Stimulated activated CD8-positive, alpha-beta memory T cell treated with anti-CD3 and anti-CD28 coated beads, Interleukin-2, amount 100 ng/mL, for 1 hour (primary cell): ENCODE measurements at regions not wholly inside any gene's neighbourhood (a gene's known extent, or its start where the extent isn't known, plus 50 kb on each side); places are given as distances from the start of the nearest gene placed in this dataset.
"Not testable (repeated sequence)": the region's sequence is repeated elsewhere in the genome, so short reads cannot be mapped to it uniquely, and the experiment has no call there.

Experiments
- DNase-seq, 2 donors: peaks; one replicate each; pipeline ENCODE4 v3.0.0-alpha.2; 2020; ENCODE audit warnings: low read depth in 2 of 2

DNA sequence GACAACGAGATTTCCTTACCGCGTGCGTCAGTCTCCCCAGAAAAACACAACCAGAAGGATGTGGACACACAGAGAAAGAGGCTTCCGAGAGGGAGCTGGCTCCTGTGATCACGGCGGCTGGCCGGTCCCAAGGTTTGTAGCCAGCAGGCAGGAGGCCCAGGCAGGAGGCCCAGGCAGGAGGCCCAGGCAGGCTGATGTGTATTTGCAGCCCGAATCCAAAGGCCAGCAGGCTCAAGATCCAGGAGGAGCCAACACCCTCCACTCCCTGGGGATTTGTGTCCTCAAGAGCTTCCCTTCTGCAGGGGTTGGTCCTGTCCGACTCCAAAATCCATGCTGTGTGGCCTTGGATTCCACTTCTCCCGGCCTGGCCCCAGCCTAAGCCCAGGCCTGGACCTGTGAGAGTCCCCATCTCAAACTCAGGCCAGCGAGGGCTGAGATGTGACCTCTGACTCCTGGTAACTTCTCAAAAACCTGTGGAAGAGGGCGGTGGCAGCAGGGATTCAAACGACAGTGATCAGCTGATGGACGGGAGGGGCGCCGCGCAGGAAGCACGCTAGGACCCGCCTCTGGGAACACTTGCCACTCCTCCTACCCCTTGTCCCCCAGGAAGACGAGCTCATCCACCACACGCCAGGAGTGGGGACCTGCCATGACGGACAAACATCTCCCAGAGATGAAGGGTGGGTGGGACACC lies 75.0 kb upstream of the PPP1R26 start:
- no peak for DNase-seq

DNA sequence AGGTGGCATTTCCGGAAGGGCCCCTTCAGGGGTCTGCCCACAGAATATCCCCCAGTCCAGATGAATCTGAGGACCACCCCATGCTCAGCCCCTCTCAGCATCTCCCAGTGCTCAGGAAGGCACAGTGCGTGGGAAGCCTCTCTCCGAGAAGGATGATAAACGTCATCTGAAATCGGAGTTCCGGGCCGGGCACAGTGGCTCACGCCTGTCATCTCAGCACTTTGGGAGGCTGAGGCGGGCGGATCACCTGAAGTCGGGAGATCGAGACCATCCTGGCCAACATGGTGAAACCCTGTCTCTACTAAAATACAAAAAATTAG lies 74.5 kb upstream of the PPP1R26 start:
- DNase-seq = not testable (repeated sequence)

DNA sequence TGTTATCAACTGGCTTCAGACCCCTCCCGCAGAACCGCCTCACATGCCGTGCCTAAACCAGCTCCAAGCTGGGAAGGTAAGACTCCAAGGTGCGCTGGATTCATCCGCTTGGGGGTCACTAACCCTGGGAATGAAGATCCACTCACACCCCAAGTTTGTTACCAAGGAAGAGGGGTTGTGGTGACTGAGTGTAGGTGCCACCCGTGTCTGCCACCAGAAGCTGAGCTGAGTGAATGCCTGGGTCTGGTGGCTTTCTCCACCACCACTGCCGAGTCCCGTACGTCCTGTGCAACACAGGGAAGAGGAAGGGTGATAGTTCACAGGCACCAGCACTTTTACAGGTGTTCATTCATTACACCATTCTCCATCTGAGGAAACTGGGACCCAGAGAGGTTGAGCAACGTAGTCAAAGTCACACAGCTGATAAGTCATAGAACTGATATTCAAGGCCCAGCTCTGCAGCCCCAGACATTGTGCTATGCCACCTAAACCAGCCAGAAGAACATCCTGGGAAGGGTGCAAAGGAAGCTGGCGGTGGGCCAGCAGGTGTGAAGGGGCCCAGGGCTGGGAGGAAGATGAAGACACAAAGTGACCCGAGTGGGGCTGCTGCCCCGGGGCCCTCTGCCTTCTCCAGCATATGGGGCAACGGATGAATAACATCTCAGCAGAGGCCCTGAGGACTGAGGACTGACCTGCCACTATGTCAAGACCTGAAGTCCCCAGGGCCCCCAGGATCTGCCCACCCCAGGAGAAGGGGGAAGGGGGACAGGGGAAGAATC lies 70.9 kb upstream of the PPP1R26 start:
- no peak for DNase-seq

DNA sequence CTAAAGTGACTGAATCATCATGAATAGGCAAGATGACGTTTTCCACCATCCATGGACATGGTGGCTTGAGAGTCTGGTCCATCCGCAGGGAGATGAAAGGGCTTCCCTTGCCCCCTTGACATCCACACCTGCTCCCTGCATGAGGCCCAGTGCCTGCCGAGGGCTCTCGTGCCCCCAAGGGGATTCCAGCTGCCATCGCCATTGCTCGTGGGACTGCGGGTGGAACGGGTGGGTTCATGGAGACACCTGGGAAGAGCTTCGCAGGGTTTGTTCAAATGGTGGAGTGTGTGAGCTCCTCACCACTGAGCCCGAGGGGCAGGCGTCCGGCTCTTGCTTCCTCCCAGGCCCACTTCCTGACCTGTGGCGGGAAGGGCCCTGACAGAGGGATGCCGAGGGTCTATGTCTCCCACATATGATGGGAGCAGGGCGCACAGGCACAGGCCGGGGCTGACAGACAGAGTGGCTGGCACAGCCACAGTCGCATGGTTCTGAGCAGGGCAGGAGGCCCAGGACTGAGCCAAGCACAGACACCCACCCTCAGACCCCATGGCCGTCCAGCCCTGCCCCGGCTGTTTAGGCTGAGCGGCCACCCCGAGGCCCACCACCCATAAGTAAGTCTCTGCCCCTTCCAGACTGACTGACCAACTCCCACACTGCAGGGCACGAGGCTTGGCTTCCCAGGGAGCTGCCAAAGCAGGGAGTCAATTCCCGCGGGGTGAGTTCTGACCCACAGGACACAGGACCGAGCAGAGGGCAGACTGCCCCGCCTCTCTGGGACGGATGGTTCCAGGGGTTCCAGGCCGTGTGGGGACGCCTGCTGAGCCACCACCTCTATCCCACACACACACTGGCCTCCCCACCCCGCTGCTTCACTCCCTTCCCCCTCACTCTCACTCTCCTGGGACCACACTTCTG lies 70.0 kb upstream of the PPP1R26 start:
- no peak for DNase-seq

DNA sequence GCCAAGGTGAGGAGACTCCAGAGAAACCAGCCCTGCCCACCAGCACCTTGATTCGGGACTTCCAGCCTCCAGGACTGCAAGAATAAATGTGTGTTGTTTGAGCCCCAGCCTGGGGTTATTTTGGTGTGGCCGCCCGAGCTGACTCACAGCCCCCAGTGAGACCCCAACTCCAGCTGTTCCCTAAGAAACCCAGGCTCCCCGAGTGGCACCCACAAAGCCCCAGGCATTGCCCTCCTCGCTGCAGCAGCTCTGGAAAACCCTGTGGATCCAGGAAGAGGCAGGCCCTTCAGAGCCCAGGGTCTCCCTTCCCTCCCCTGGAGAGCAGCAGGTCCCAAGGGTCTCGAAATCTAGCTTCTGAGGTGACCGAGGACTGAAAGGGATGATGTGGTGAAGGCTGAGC lies 69.2 kb upstream of the PPP1R26 start:
- DNase-seq = no peak

DNA sequence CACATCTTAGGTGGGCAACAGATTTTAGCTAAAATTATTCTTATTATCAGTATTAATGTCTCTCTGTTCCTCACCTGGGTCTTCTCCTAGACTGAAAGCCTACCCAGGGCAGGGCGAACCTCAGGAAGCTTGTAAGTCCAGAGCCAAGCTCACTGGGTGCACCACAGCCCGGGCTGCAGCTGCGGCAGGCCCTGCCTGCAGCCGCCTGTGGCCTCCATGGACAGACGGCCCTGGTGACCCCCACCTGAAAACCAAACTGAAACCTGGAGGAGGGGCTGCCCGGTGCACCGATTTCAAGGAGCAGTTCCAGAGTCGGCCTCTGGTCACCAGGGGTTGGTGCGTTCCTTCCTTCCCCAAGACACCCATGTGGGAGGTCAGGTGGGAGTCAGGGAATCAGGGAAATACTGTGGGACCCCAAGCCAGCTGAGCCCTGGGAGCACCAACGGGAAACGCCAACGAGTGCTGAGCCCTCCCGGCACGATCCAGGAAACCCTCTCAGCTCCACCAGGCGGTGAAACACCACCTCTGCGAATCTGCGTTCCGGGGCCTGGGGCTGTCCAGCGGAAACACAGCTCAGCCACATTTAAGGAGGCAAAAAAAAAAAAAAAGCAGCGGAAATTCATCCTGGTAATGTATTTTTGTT lies 68.6 kb upstream of the PPP1R26 start:
- DNase-seq = no peak

DNA sequence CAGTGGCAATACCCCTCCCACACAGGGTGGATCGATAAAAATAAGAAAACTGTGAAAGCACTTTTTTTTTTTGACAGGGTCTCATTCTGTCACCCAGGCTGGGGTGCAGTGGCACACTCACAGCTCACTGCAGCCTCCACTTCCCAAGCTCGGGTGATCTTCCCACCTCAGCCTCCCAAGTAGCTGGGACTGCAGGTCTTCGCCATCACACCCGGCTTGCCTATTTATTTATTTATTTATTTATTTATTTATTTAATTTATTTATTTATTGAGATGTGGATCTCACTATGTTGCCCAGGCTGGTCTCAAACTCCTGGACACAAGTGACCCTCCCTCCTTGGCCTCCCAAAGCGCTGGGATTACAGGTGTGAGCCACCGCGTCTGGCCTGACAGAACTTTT lies 68.0 kb upstream of the PPP1R26 start:
- not testable (repeated sequence) for DNase-seq

DNA sequence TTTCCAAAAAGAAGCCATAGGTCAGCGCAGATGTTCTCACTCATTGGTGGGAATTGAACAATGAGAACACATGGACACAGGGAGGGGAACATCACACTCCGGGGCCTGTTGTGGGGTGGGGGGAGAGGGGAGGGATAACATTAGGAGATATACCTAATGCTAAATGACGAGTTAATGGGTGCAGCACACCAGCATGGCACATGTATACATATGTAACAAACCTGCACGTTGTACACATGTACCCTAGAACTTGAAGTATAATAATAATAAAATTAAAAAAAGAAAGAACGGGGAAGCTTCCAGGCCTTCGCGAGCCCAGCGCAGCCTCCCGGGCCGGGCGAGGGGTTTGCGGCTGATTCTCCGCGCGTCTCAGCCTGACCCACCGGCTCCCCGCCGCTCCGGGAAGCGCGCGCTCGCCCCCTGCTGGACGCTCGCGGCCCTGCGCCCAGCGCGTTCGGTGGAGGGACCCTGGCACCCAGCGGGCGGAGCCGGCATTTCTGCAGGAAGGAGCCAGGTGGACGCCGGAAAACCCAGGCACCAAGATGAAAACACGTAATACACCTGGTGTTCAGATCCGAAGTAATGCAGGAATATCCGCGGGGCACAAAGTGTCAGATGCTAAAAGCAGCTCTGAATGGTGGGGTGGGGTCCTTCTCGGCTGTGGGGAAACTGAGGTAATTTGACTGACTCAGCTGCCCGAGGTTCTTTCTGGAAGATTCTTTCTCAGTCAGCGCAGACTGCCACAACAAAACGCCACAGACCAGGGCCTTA lies 67.1 kb upstream of the PPP1R26 start:
- peak; percentile 22 to 25 for DNase-seq

DNA sequence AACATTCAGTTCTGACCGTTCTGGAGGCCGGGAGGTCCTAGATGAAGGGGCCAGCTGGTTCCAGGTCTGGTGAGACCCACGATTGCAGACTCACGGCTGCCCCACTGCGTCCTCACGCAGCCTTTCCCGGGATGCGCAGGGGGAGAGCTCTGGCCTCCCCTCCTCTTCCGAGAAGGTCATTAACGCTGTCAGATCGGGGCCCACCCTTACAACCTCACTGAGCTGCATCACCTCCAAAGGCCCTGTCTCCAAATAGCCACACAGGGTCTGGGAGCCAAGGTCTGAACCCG lies 66.6 kb upstream of the PPP1R26 start:
- no peak for DNase-seq

DNA sequence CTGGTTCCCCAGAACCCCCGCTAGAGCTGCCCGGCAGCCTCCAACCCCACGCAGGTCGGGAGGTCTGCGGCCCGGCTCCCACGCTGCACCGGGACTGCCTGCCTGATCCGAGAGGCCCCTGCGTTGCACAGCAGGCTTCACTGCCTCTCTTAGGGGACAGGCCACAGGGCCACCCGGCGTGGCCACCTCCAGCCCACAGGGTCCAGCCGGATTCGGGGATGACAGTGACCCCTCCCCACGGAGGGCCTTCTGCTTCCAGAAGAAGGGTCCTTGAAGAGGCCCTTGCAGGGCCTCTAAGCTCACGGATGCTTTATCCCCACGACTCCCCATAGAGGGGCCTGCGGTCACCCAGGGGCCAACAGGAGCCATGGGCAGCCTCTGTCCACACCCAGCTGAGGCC lies 66.1 kb upstream of the PPP1R26 start:
- no peak for DNase-seq

DNA sequence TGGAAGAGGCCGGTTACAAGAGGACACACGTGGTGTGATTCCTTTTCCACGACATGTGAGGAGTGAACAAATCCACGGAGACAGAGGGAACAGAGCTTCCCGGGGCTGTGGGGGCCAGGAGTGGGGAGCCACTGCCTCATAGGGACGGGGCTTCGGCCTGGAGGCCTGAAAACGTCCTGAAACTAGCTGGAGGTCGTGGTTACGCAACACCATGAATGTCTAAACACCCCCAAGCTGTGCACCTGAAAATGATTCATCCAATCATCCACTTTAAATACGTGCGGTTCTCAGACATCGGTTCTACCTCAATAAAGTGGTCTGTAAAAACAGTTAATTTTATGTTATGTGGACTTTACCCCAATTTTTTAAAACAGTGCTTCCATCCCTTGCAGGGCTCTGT lies 65.3 kb upstream of the PPP1R26 start:
- DNase-seq = no peak

DNA sequence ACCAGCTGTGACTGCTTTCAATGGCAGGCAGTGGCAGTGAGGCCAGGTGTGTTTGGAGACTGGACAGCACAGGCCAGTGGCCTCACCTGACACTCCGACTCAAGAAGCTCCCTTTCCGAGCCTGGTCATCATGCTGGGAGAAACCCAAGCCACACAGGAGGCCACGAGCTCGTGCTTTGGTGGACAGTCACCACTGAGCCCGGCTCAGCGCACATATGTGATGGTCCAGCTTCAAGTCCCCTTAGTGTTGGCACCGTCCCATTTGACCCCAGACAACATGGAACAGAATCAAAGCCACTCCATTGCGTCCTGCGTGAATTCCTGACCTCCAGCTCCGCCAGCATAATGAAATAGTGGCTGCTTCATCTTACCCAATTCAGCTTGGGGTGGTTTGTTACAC lies 64.0 kb upstream of the PPP1R26 start:
- DNase-seq = no peak

DNA sequence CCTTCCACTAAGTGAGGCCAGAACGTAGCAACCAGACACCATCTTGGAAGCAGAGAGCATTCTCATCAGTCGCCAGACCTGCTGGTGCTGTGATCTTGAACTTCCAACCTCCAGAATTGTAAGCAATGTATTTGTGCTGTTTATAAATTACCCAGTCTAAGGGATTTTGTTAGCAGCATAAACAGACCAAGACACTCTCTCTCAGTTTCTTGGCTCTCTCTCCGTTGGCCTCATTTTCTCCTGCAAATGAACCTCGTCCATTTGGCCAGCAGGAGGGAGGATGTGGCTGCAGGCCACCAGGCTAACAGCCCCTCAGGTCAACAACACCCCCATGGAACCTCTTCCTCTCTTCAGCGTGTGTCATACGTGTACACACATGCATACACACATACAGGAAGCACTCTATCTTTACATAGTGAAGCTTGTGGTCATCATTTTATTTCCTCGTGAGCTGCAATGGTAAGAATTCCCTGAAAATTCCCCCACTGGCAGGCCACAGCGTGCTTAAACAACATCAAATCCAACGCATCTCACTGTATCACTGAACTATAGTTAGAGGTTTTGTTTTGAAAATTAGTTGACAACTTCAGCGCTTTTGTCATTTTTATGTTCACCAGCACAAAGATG lies 62.8 kb upstream of the PPP1R26 start:
- DNase-seq = no peak

DNA sequence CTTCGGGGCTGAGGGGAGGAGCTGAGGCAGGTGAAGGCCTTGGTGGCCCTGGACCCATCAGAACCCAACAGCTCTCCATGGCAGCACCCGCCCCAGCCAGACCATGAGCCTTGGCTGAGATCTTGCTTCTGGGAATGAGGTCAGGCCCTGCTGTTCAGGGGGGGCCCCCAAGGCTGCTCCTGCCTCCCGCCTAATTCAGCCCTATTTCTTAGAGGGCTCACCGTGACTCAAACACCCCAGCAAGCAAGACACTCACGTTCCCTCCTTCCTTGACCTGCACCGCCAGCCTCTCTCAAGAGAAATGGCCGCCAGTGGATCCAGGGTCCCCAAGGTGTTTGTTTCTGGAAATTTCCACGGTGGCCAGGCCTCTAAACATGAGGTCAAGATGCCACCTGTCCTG lies 61.4 kb upstream of the PPP1R26 start:
- no peak for DNase-seq

DNA sequence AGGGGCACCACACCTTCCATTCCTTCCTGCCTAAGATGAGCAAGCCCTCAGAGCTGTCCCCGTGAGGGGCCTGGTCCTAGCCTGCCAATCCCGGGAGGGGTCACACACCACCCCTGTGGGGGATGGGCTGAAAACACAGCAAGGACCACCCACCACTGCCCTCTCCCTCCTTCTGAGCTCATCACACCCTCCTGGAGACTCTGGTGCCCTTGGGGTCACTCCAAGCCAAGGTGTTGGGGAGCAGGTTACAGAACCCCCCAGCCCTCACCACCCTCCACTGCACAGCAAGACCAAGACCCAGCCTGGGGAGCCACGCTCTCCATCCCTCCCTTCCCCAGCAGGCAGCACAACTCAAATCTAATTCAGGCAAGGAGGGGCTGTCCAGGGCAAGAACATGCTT lies 60.5 kb upstream of the PPP1R26 start:
- DNase-seq = no peak

DNA sequence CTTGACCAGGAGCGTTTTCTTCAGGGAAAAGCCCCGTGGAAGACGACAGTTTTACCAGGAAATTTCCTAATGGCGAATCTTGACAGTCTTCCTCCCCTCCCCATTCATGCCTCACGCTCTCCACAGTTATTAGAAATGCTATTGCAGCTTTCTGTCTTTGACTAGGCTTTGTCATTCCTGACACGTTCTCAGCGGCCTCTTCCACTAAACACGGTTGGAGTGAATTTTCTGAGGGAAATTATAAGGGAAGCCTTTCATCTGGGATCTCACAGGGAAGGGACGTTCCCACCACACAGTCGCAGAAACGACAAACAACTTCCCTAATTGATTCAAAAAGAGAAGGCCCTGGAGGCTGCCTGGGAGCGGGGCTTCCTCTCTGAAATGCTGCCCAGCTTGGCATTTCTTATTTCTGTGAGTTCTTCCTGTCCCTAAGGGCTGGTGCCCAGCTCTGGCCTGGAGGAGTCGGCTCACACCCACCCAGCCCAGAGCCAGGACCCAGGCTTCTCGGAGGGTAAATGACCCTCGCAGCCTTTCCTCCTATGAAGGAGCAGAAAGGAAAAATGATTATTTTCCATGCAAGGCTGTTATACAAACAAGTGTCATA lies 57.1 kb upstream of the PPP1R26 start:
- DNase-seq = no peak

DNA sequence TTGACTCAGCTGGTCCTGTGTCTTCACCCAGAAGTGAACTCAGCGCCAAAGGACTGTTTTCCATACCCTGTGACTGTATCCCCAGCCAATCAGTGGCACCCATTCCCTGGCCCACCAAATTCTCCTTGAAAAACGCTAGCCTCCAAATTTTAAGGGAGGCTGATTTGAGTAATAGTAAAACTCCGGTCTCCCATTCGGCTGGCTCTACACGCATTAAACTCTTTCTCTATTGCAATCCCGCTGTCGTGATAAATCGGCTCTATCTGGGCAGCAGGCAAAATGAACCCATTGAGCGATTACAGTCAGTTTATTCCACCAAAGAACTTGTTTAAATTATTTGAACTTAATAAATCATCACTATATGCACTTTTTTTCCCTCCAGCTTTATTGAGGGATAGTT lies 55.9 kb upstream of the PPP1R26 start:
- no peak for DNase-seq
